HepG2 (cell line): ENCODE measurements at regions not wholly inside any gene's neighbourhood (a gene's known extent, or its start where the extent isn't known, plus 50 kb on each side); places are given as distances from the start of the nearest gene placed in this dataset.
A peak's percentile ranks its signal among the peaks of the same experiment; 100 is the strongest.

ENCODE experiments used
- ATAC-seq: fragments of 200-7000 bp; cut with Tn5 transposase; 3 replicates; pipeline ENCODE4 v1.9.1; 2020; ENCODE audit warnings: mild to moderate bottlenecking, moderate library complexity
- BruUV-seq: library from RNA; stranded (reverse); fragments of 400-500 nt; replicated peaks from 2 replicates; lab custom pipeline; 2021; lab: Mats Ljungman, UMichigan
- CTCF ChIA-PET: fragments of 300-600 bp; formaldehyde crosslinking; extraction: SDS; loops from one replicate; lab custom pipeline; 2021; ENCODE audit warnings: low total read pairs, inconsistent platforms, low intra/inter-chr PET ratio; lab: Yijun Ruan, JAX
- POLR2A ChIA-PET: fragments of 350-600 bp; sonication (Branson Sonifier 250); formaldehyde crosslinking; loops from one replicate; lab custom pipeline; 2020; ENCODE audit warnings: antibody characterized with exemption, inconsistent platforms; lab: Yijun Ruan, JAX
- DNase-seq: peaks from one replicate; pipeline ENCODE4 v3.0.0-alpha.2; 2015; ENCODE audit warnings: low spot score
- FAIRE-seq: peaks from 3 replicates; lab custom pipeline; 2011; peaks lifted over from hg19 to GRCh38; lab: Jason Lieb, UNC
- H2AFZ ChIP-seq: one replicate; pipeline ENCODE4 v1.6.1; 2011; ENCODE audit warnings: low read length, inconsistent platforms
- H3K27ac ChIP-seq: fragments of 300-600 bp; 3 replicates; pipeline ENCODE4 v1.8.0; 2011; ENCODE audit warnings: mixed run types, mild to moderate bottlenecking, mixed read lengths, low read length, inconsistent platforms; ENCODE audit not compliant: insufficient read depth; ENCODE audit errors: extremely low read length
- H3K27me3 ChIP-seq, 2 experiments: fragments of 200-600 bp in 1 of 2; 2 replicates in 1 of 2; 3 replicates in 1 of 2; pipeline versions ENCODE4 v1.6.0 to v1.8.0; 2011; ENCODE audit warnings: low read length in 2 of 2, mild to moderate bottlenecking in 2 of 2, moderate library complexity in 2 of 2, inconsistent platforms in 1 of 2; ENCODE audit not compliant: insufficient read depth in 2 of 2, control insufficient read depth in 1 of 2
- H3K36me3 ChIP-seq, 2 experiments: fragments of 200-600 bp in 1 of 2; replicated peaks in 1 of 2; 2 replicates in 1 of 2; 3 replicates in 1 of 2; pipeline versions ENCODE4 v1.5.1 to v1.8.0; 2011; ENCODE audit warnings: low read length in 2 of 2, inconsistent platforms in 1 of 2; ENCODE audit not compliant: insufficient read depth in 2 of 2, control insufficient read depth in 1 of 2
- H3K4me1 ChIP-seq: 2 replicates; pipeline ENCODE4 v1.5.1; 2012; ENCODE audit warnings: low read length, inconsistent platforms; ENCODE audit not compliant: insufficient read depth
- H3K4me2 ChIP-seq: 2 replicates; pipeline ENCODE4 v1.6.0; 2011; ENCODE audit warnings: low read depth, low read length, inconsistent platforms
- H3K4me3 ChIP-seq, 3 experiments: fragments of 200-600 bp in 1 of 3; sonication (generic), shearing (Covaris generic) in 1 of 3; replicated peaks in 1 of 3; 2 replicates each; pipeline ENCODE4 v1.5.1; 2011 to 2016; ENCODE audit warnings: low read length in 3 of 3, inconsistent platforms in 2 of 3, low read depth in 2 of 3, mild to moderate bottlenecking in 2 of 3, control low read depth in 1 of 3, mixed read lengths in 1 of 3; ENCODE audit not compliant: insufficient read depth in 1 of 3
- H3K79me2 ChIP-seq: one replicate; pipeline ENCODE4 v1.6.1; 2011; ENCODE audit warnings: low read length, inconsistent platforms; ENCODE audit not compliant: insufficient read depth
- H3K9ac ChIP-seq: 2 replicates; pipeline ENCODE4 v1.6.0; 2011; ENCODE audit warnings: mild to moderate bottlenecking, low read depth, low read length, inconsistent platforms; ENCODE audit not compliant: insufficient read depth
- H3K9me3 ChIP-seq: 2 replicates; pipeline ENCODE4 v1.5.1; 2012; ENCODE audit warnings: mild to moderate bottlenecking, low read length
- H4K20me1 ChIP-seq: 2 replicates; pipeline ENCODE4 v1.6.0; 2011; ENCODE audit warnings: inconsistent platforms, mild to moderate bottlenecking, low read length, moderate library complexity; ENCODE audit not compliant: insufficient read depth
- CBX1 ChIP-seq: IDR thresholded peaks from one replicate; pipeline ENCODE4 v1.6.1; 2016; ENCODE audit warnings: antibody characterized with exemption, low read depth
- HIVEP1 ChIP-seq: sonication (generic); formaldehyde crosslinking; IDR thresholded peaks from 2 replicates; pipeline ENCODE4 v1.4.0; 2020; ENCODE audit warnings: mild to moderate bottlenecking, missing genetic modification reagents
- MAFF ChIP-seq: IDR thresholded peaks from 2 replicates; pipeline ENCODE4 v1.6.1; 2011; ENCODE audit warnings: low read depth, low read length, improper control_type of control experiment
- MAFK ChIP-seq, 2 experiments: IDR thresholded peaks in 1 of 2; conservative IDR thresholded peaks in 1 of 2; 2 replicates each; pipeline ENCODE4 v1.6.1; 2011; ENCODE audit warnings: improper control_type of control experiment in 2 of 2, low read length in 2 of 2
- MED8 ChIP-seq: sonication (generic); formaldehyde crosslinking; IDR thresholded peaks from 2 replicates; pipeline ENCODE4 v1.8.1; 2023; ENCODE audit warnings: mild to moderate bottlenecking, missing genetic modification reagents; ENCODE audit not compliant: insufficient replicate concordance
- MIER2 ChIP-seq: IDR thresholded peaks from 2 replicates; pipeline ENCODE4 v1.6.1; 2016; ENCODE audit warnings: missing biosample characterization, missing genetic modification reagents
- SKI ChIP-seq: fragments of 450-650 bp; IDR thresholded peaks from one replicate; pipeline ENCODE4 v1.6.1; 2018; ENCODE audit warnings: mild to moderate bottlenecking; ENCODE audit not compliant: partially characterized antibody
- SOX6 ChIP-seq, 2 experiments: fragments of 450-650 bp in 1 of 2; sonication (generic) in 1 of 2; formaldehyde crosslinking in 1 of 2; IDR thresholded peaks; 2 replicates each; pipeline versions ENCODE4 v1.4.0 to v1.6.1; 2017 to 2020; ENCODE audit warnings: antibody characterized with exemption in 1 of 2, mild to moderate bottlenecking in 1 of 2, missing genetic modification reagents in 1 of 2
- TGIF2 ChIP-seq: IDR thresholded peaks from 2 replicates; pipeline ENCODE4 v1.6.1; 2016; ENCODE audit warnings: control low read depth, missing compliant biosample characterization
- ZNF564 ChIP-seq: sonication (generic); formaldehyde crosslinking; IDR thresholded peaks from 2 replicates; pipeline ENCODE4 v1.8.1; 2023; ENCODE audit warnings: mild to moderate bottlenecking, missing genetic modification reagents
- ZNF616 ChIP-seq: sonication (generic); formaldehyde crosslinking; IDR thresholded peaks from 2 replicates; pipeline ENCODE4 v1.5.0; 2020; ENCODE audit warnings: low read depth, mild to moderate bottlenecking, missing genetic modification reagents
- WGBS: methylation state at CpG from one replicate; pipeline ENCODE4 v1.1.6; 2017; ENCODE audit warnings: low lambda C conversion rate; 5-methylcytosine and 5-hydroxymethylcytosine counted together
- in situ Hi-C: cut with HindIII; loops from 2 replicates; pipeline ENCODE4 v1.10.0; 2017; ENCODE audit warnings: low pct_unique_long_range_greater_than_20kb; ENCODE audit not compliant: extremely low pct_ligation_motif_present
- intact Hi-C: fragments of 100-400 bp; cut with micrococcal nuclease; formaldehyde crosslinking; loops from one replicate; pipeline ENCODE4 v1.10.0; 2022; ENCODE audit not compliant: unreplicated experiment
- TF ChIP-seq, protein P1 (sequence below): sonication (generic); formaldehyde crosslinking; IDR thresholded peaks from 2 replicates; pipeline ENCODE4 v1.4.0; 2020; ENCODE audit warnings: missing genetic modification reagents, borderline replicate concordance
- TF ChIP-seq, protein P2 (sequence below): sonication (generic); formaldehyde crosslinking; IDR thresholded peaks from 2 replicates; pipeline ENCODE4 v1.8.1; 2023; ENCODE audit warnings: mild to moderate bottlenecking, inconsistent platforms, moderate library complexity, missing genetic modification reagents, borderline replicate concordance

GRCh38 chrY:8084192-8084591 is 1172.6 kb upstream of the AMELY start:
- intact Hi-C loops, result no loop called here
- CTCF ChIA-PET, result no interaction called here
- TF ChIP-seq MAFF (peak; percentile 65), SKI (no peak), ZNF564 (CRISPR knock-in tag) (no peak), MAFK (conservative IDR thresholded peaks at IDR 0.05 in 1 of 2, IDR thresholded peaks at IDR 0.05 in 1 of 2; ENCODE audit: low read length in 2 of 2) (peak in 1 of 2 experiments; percentile 77; a peak in 3 of 4 replicates), MIER2 (CRISPR knock-in tag) (no peak), TGIF2 (CRISPR knock-in tag) (no peak), ZNF616 (CRISPR knock-in tag) (no peak), CBX1 (no peak)
- TF ChIP-seq, all 625 proteins: peak for 2
- Histone ChIP-seq H3K4me1 (no peaks in the 10 kb centered on the region), H3K27ac (no peak overlapping the region), H4K20me1 (no peaks in the 10 kb centered on the region), H3K4me3 (no peak overlapping the region), H3K36me3 (no peaks in the 10 kb centered on the region), H3K9me3 (peaks cover 49% of the 10 kb centered on the region), H3K4me2 (no peak overlapping the region), H3K79me2 (no peaks in the 10 kb centered on the region), H2AFZ (no peak overlapping the region), H3K27me3 (no peaks in the 10 kb centered on the region), H3K9ac (no peak overlapping the region)
- no peak for ATAC-seq
- no peak for DNase-seq
- WGBS, result 9% methylated on average over 2 of the region's 2 CpGs
- POLR2A ChIA-PET, result no interaction called here
- in situ Hi-C loops, result no loop called here
- FAIRE-seq, result no peak
- no TSS peak for BruUV-seq

GRCh38 chrY:8081151-8081550 is 1169.6 kb upstream of the AMELY start:
- Histone ChIP-seq H3K9ac (no peak overlapping the region), H3K36me3 (no peaks in the 10 kb centered on the region), H4K20me1 (no peaks in the 10 kb centered on the region), H3K27ac (no peak overlapping the region), H3K27me3 (no peaks in the 10 kb centered on the region), H3K4me1 (no peaks in the 10 kb centered on the region), H2AFZ (no peak overlapping the region), H3K9me3 (peaks cover 62% of the 10 kb centered on the region), H3K4me2 (no peak overlapping the region), H3K79me2 (no peaks in the 10 kb centered on the region), H3K4me3 (no peak overlapping the region)
- in situ Hi-C loops, result no loop called here
- ATAC-seq (no peak), DNase-seq (no peak), FAIRE-seq (no peak)
- BruUV-seq, result no TSS peak
- ChIA-PET CTCF (no interaction called here), POLR2A (no interaction called here)
- intact Hi-C loops, result no loop called here
- TF ChIP-seq TGIF2 (CRISPR knock-in tag), result no peak
- no peak for TF ChIP-seq MED8 (CRISPR knock-in tag)
- TF ChIP-seq, protein P1, sequence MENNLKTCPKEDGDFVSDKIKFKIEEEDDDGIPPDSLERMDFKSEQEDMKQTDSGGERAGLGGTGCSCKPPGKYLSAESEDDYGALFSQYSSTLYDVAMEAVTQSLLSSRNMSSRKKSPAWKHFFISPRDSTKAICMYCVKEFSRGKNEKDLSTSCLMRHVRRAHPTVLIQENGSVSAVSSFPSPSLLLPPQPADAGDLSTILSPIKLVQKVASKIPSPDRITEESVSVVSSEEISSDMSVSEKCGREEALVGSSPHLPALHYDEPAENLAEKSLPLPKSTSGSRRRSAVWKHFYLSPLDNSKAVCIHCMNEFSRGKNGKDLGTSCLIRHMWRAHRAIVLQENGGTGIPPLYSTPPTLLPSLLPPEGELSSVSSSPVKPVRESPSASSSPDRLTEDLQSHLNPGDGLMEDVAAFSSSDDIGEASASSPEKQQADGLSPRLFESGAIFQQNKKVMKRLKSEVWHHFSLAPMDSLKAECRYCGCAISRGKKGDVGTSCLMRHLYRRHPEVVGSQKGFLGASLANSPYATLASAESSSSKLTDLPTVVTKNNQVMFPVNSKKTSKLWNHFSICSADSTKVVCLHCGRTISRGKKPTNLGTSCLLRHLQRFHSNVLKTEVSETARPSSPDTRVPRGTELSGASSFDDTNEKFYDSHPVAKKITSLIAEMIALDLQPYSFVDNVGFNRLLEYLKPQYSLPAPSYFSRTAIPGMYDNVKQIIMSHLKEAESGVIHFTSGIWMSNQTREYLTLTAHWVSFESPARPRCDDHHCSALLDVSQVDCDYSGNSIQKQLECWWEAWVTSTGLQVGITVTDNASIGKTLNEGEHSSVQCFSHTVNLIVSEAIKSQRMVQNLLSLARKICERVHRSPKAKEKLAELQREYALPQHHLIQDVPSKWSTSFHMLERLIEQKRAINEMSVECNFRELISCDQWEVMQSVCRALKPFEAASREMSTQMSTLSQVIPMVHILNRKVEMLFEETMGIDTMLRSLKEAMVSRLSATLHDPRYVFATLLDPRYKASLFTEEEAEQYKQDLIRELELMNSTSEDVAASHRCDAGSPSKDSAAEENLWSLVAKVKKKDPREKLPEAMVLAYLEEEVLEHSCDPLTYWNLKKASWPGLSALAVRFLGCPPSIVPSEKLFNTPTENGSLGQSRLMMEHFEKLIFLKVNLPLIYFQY (CRISPR knock-in tag), result no peak
- TF ChIP-seq SOX6 (IDR thresholded peaks at IDR 0.05), result no peak
- TF ChIP-seq SOX6 (CRISPR knock-in tag; IDR thresholded peaks at IDR 0.05), result no peak
- TF ChIP-seq, protein P2, sequence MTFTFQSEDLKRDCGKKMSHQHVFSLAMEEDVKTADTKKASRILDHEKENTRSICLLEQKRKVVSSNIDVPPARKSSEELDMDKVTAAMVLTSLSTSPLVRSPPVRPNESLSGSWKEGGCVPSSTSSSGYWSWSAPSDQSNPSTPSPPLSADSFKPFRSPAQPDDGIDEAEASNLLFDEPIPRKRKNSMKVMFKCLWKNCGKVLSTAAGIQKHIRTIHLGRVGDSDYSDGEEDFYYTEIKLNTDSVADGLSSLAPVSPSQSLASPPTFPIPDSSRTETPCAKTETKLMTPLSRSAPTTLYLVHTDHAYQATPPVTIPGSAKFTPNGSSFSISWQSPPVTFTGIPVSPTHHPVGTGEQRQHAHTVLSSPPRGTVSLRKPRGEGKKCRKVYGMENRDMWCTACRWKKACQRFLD (CRISPR knock-in tag), result no peak
- TF ChIP-seq HIVEP1 (CRISPR knock-in tag), result no peak
